ENCODE measurements at regions not wholly inside any gene's neighbourhood (a gene's known extent, or its start where the extent isn't known, plus 50 kb on each side); places are given as distances from the start of the nearest gene placed in this dataset.
A peak's percentile ranks its signal among the peaks of the same experiment; 100 is the strongest.

DNA sequence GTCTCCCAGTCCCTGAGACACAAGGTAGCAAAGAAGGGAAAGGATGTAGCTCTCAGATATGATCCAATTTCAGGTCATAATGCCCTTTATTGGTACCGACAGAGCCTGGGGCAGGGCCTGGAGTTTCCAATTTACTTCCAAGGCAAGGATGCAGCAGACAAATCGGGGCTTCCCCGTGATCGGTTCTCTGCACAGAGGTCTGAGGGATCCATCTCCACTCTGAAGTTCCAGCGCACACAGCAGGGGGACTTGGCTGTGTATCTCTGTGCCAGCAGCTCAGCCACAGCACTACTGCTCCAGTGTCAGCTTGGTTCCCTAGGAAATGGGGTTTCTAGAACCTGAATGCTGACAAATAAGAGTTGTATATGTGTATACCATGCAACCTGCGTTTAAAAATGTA, 74.6 kb upstream of the PRSS58 start:
- TF ChIP-seq, protein P1, sequence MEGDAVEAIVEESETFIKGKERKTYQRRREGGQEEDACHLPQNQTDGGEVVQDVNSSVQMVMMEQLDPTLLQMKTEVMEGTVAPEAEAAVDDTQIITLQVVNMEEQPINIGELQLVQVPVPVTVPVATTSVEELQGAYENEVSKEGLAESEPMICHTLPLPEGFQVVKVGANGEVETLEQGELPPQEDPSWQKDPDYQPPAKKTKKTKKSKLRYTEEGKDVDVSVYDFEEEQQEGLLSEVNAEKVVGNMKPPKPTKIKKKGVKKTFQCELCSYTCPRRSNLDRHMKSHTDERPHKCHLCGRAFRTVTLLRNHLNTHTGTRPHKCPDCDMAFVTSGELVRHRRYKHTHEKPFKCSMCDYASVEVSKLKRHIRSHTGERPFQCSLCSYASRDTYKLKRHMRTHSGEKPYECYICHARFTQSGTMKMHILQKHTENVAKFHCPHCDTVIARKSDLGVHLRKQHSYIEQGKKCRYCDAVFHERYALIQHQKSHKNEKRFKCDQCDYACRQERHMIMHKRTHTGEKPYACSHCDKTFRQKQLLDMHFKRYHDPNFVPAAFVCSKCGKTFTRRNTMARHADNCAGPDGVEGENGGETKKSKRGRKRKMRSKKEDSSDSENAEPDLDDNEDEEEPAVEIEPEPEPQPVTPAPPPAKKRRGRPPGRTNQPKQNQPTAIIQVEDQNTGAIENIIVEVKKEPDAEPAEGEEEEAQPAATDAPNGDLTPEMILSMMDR (IDR thresholded peaks at IDR 0.05; ENCODE audit: extremely low read depth, insufficient read depth, missing control alignments): no peak
- in situ Hi-C loops (cut with MboI; ENCODE audit: low pct_unique_long_range_greater_than_20kb, low sequenced_read_pairs, unreplicated experiment): no loop called here
- no peak for DNase-seq (ENCODE audit: low spot score)

GRCh38 chr7:142331941-142332340, 74.1 kb upstream of the PRSS58 start:
- in situ Hi-C loops (cut with MboI; ENCODE audit: low pct_unique_long_range_greater_than_20kb, low sequenced_read_pairs, unreplicated experiment): no loop called here
- TF ChIP-seq, protein P1 (IDR thresholded peaks at IDR 0.05; ENCODE audit: extremely low read depth, insufficient read depth, missing control alignments): no peak
- no peak for DNase-seq (ENCODE audit: low spot score)

DNA sequence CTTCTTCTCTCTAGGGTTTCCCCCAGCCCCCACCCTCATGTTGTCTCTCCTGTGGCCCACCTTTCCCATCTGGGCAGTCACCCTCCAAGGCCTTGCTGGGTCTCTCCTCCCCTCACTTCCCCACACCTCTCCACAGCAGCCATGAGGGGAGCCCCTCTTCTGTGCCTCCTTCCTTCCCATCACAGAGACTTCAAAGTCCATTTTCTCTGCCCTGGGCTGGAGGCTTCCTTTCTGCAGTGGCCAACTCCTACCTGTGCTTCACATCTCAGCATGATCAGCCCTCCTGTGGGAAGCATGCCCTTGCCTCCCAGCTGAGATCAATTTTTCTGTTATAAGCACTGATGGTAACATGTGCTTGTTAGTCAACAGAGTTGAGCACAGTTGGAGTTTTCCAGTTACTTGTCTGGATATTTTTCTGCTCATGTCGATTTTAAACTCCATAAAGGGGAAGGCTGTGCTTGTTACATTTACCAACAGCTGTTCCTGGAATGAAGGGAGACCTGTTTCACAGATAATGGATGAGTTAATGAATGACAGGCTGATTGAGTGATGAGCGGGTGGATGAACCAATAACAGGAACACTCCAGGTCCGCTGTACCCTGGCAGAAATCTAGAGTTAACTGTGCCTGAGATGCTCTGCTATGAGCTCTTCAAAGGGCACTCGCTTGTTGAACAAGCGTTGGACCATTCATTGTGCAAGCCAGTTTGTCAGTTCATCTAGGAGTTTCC, 71.4 kb upstream of the PRSS58 start:
- DNase-seq (ENCODE audit: low spot score): no peak
- in situ Hi-C loops (cut with MboI; ENCODE audit: low pct_unique_long_range_greater_than_20kb, low sequenced_read_pairs, unreplicated experiment): no loop called here
- TF ChIP-seq, protein P1 (IDR thresholded peaks at IDR 0.05; ENCODE audit: extremely low read depth, insufficient read depth, missing control alignments): no peak

GRCh38 chr7:142328551-142328950, 70.7 kb upstream of the PRSS58 start:
- in situ Hi-C loops (cut with MboI; ENCODE audit: low pct_unique_long_range_greater_than_20kb, low sequenced_read_pairs, unreplicated experiment): no loop called here
- TF ChIP-seq, protein P1 (IDR thresholded peaks at IDR 0.05; ENCODE audit: extremely low read depth, insufficient read depth, missing control alignments): no peak
- DNase-seq (ENCODE audit: low spot score): no peak

- no peak for DNase-seq (ENCODE audit: low spot score)
Observed at GRCh38 chr7:142327628-142328405, 70.0 kb upstream of the PRSS58 start.

GRCh38 chr7:142323706-142324105, 65.8 kb upstream of the PRSS58 start:
- DNase-seq (ENCODE audit: low spot score): no peak
- TF ChIP-seq, protein P1 (IDR thresholded peaks at IDR 0.05; ENCODE audit: extremely low read depth, insufficient read depth, missing control alignments): peak; percentile 46
- in situ Hi-C loops (cut with MboI; ENCODE audit: low pct_unique_long_range_greater_than_20kb, low sequenced_read_pairs, unreplicated experiment): no loop called here

More at GRCh38 chr7:142327628-142328405, 70.0 kb upstream of the PRSS58 start:
- in situ Hi-C loops (cut with MboI; ENCODE audit: low pct_unique_long_range_greater_than_20kb, low sequenced_read_pairs, unreplicated experiment): no loop called here
- TF ChIP-seq, protein P1 (IDR thresholded peaks at IDR 0.05; ENCODE audit: extremely low read depth, insufficient read depth, missing control alignments): no peak
